AG10803 (cell line): ENCODE measurements at regions not wholly inside any gene's neighbourhood (a gene's known extent, or its start where the extent isn't known, plus 50 kb on each side); places are given as distances from the start of the nearest gene placed in this dataset.
A peak's percentile ranks its signal among the peaks of the same experiment; 100 is the strongest.

ENCODE experiments used
- DNase-seq: peaks from one replicate; pipeline ENCODE4 v3.0.0; 2010; ENCODE audit warnings: low read depth
- H3K4me3 ChIP-seq: 2 replicates; pipeline ENCODE4 v1.5.1; 2011; ENCODE audit warnings: mild to moderate bottlenecking, low read length, control low read depth
- TF ChIP-seq, protein P1 (sequence below): conservative IDR thresholded peaks from 2 replicates; pipeline ENCODE4 v1.5.1; 2011; ENCODE audit warnings: mild to moderate bottlenecking, low read length, control low read depth, inconsistent platforms

DNA sequence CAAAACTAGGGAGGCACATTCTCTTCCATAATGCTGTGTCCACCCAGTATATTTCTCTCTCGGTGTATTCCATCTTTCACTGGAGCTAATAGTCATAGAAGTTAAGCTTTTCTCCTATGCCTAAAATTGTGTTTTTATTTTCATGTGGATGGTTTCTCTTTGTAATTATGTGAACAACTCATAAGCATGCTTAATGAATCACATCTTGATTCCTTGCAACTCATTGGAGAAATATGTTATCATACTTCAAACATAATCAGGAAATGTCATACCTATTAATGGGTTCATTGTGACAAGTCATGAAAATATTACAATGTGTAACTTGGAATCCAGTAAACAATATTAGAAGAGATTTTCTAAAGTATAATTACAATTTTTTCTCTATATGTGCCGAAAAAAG is 186.3 kb downstream of the SLC7A11 start:
- TF ChIP-seq, protein P1, sequence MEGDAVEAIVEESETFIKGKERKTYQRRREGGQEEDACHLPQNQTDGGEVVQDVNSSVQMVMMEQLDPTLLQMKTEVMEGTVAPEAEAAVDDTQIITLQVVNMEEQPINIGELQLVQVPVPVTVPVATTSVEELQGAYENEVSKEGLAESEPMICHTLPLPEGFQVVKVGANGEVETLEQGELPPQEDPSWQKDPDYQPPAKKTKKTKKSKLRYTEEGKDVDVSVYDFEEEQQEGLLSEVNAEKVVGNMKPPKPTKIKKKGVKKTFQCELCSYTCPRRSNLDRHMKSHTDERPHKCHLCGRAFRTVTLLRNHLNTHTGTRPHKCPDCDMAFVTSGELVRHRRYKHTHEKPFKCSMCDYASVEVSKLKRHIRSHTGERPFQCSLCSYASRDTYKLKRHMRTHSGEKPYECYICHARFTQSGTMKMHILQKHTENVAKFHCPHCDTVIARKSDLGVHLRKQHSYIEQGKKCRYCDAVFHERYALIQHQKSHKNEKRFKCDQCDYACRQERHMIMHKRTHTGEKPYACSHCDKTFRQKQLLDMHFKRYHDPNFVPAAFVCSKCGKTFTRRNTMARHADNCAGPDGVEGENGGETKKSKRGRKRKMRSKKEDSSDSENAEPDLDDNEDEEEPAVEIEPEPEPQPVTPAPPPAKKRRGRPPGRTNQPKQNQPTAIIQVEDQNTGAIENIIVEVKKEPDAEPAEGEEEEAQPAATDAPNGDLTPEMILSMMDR: no peak
- DNase-seq: peak; percentile 23
- H3K4me3 ChIP-seq: no peak overlapping the region

DNA sequence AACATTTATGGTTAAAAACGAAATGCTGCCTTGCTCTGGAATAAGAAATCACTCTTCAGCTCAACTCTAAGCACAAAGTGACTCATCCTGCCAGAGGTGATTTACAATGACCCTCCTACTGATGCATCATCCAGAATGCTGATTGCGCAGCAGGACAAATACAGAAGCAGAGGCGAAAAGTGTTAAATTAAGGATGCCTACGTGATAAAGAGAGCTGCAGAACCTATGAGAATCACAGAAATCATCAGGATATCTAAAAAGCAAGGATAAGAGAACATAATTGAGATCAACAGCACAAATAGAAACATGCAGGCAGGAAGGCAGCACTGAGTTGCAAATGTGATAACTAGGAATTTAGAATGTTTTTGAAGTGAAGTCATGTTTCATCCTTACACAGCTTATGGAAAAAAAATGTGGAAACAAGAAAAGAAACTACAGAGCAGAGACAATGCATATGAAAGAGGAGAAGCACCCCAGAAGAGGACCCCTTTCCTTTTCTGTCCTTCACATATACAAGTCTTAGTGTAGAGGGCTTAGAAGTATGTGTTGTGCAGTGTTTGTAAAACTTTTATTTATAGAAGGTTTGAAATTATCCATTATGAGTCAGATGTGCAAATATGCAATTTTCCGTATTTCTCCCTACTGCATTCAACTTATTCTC is 188.4 kb downstream of the SLC7A11 start:
- TF ChIP-seq, protein P1: no peak
- peak overlapping the region; percentile 32 for H3K4me3 ChIP-seq
- peak; percentile 86 for DNase-seq

DNA sequence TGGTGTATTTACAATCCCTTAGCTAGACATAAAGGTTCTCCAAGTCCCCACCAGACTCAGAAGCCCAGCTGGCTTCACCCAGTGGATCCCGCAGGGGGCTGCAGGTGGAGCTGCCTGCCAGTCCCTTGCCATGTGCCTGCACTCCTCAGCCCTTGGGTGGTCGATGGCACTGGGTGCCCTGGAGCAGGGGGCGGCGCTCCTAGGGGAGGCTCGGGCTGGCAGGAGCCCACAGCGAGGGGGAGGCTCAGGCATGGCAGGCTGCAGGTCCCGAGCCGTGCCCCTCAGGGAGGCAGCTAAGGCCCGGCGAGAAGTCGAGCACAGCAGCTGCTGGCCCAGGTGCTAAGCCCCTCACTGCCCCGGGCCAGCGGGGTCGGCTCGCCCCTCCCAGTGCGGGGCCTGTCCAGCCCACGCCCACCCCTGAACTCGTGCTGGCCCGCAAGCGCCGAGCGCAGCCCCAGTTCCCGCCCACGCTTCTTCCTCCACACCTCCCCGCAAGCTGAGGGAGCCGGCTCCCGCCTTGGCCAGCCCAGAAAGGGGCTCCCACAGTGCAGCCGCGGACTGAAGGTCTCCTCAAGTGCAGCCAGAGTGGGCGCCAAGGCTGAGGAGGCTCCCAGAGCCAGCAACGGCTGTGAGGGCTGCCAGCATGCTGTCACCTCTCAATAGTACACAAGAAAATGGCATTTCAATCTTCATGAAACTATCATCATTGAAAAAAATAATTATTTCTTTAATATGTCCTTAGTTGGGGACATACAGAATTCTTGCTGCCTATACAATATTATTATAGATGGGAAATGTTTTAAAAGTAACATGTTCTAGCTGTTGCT is 189.1 kb downstream of the SLC7A11 start:
- H3K4me3 ChIP-seq: no peak overlapping the region
- TF ChIP-seq, protein P1: no peak
- DNase-seq: no peak

DNA sequence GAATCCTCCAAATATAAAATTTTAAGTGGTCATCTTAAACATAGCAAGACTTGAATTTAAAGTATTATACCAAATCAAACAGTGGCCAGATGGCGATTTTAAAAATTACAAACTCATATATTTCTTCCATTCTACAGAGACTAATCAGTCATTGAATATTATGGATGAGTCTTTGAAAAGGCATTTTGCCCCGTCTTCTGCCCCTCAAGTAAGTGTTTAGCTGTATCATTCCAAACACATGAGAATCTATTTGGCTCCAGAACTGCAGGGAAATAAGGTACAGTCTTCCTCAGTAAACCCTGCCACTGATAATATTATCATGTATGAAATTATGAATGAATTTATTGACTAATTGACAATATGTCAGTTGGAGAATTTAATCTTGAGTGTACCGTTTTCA is 191.0 kb downstream of the SLC7A11 start:
- TF ChIP-seq, protein P1: no peak
- H3K4me3 ChIP-seq: no peak overlapping the region
- peak; percentile 53 for DNase-seq

DNA sequence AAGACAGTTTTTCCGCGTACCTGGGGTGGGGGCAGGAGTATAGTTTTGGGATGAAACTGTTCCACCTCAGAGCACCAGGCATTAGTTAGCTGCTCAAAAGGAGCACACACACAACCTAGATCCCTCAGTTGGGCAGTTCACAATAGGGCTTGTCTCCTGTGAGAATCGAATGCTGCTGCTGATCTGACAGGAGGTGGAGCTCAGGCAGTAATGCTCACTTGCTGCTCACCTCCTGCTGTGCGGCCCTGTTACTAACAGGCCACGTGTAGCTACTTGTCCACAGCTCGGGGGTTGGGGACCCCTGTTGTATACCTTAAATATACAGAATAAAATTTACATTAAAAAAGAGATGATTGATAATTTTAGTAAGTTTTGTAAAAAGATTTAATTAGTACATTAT is 191.5 kb downstream of the SLC7A11 start:
- H3K4me3 ChIP-seq: no peak overlapping the region
- DNase-seq: no peak
- TF ChIP-seq, protein P1: no peak

DNA sequence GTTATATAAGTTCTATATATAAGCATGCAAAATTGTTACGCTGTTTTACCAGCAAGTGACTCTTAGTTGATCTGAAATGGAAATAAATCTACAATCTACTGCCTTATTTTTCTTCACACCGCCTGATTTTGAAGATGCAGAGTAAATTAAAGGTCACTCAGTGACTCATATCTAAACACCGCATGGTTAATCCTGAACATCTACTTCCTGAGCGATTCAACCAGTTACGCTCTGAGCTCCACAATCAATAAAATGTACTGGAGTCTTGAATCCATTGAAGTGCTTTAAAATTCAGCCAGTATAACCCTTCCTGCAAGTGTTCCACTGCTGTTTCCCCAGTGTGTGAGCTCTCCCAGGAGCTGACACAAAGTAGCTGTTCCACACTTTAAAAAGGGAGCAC is 192.8 kb downstream of the SLC7A11 start:
- DNase-seq: no peak
- TF ChIP-seq, protein P1: no peak
- H3K4me3 ChIP-seq: no peak overlapping the region

DNA sequence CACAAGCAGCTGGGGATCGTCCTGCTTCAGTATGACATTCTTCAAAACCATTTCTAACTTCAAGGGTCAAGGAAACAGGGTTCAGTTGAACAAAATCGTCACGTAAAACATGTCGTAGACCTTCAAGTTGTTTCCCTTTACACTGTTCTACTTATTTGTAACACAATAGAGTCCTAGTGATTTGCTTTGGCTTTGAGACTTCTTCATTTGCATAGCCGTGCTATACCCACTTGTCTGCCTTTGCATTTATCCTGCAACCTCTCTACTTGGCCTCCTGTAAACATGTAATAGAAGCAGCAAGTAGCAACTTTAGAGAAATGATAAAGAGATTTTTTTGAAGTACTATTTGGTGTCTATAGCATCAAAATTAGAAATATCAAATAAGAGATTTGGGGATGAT is 194.9 kb downstream of the SLC7A11 start:
- TF ChIP-seq, protein P1: no peak
- no peak overlapping the region for H3K4me3 ChIP-seq
- DNase-seq: no peak
